ACHN (cell line): ENCODE measurements at regions not wholly inside any gene's neighbourhood (a gene's known extent, or its start where the extent isn't known, plus 50 kb on each side); places are given as distances from the start of the nearest gene placed in this dataset.
"Not testable (repeated sequence)": the region's sequence is repeated elsewhere in the genome, so short reads cannot be mapped to it uniquely, and the experiment has no call there.

Experiments
- DNase-seq: peaks from one replicate; pipeline ENCODE4 v3.0.0-alpha.2; 2015
- in situ Hi-C: cut with HindIII; loops from 2 replicates; pipeline ENCODE4 v1.10.0; 2017; ENCODE audit warnings: low sequenced_read_pairs, low pct_ligation_motif_present, low pct_unique_long_range_greater_than_20kb

- in situ Hi-C loops = no loop called here
- DNase-seq = no peak
Observed at GRCh38 chr4:125016892-125017299, 297.9 kb upstream of the FAT4 start.

GRCh38 chr4:125013891-125014290 is 300.9 kb upstream of the FAT4 start:
- in situ Hi-C loops = no loop called here
- DNase-seq = no peak

GRCh38 chr4:125011646-125012045 is 299.1 kb upstream of the ANKRD50 start:
- in situ Hi-C loops = no loop called here
- no peak for DNase-seq

GRCh38 chr4:125010796-125011503 is 298.4 kb upstream of the ANKRD50 start:
- in situ Hi-C loops = no loop called here
- DNase-seq = no peak

- no peak for DNase-seq
- in situ Hi-C loops = no loop called here
Observed at GRCh38 chr4:125008676-125009075, 296.1 kb upstream of the ANKRD50 start.

- in situ Hi-C loops = no loop called here
- DNase-seq = no peak
Observed at GRCh38 chr4:125004676-125005075, 292.1 kb upstream of the ANKRD50 start.

GRCh38 chr4:125003840-125004239 is 291.3 kb upstream of the ANKRD50 start:
- in situ Hi-C loops = no loop called here
- no peak for DNase-seq

- in situ Hi-C loops = no loop called here
- no peak for DNase-seq
Observed at GRCh38 chr4:124997991-124998390, 285.5 kb upstream of the ANKRD50 start.

- in situ Hi-C loops = no loop called here
- DNase-seq = no peak
Observed at GRCh38 chr4:124997124-124997523, 284.6 kb upstream of the ANKRD50 start.

GRCh38 chr4:124993838-124994237 is 281.3 kb upstream of the ANKRD50 start:
- in situ Hi-C loops = no loop called here
- no peak for DNase-seq

GRCh38 chr4:124990398-124990797 is 277.9 kb upstream of the ANKRD50 start:
- in situ Hi-C loops = no loop called here
- DNase-seq = no peak

GRCh38 chr4:124980276-124980752 is 267.8 kb upstream of the ANKRD50 start:
- in situ Hi-C loops = no loop called here
- DNase-seq = no peak

GRCh38 chr4:124978536-124978935 is 266.0 kb upstream of the ANKRD50 start:
- in situ Hi-C loops, DNase-seq: not testable (repeated sequence)

- no peak for DNase-seq
- in situ Hi-C loops = no loop called here
Observed at GRCh38 chr4:124977045-124977444, 264.5 kb upstream of the ANKRD50 start.

- DNase-seq = no peak
- in situ Hi-C loops = no loop called here
Observed at GRCh38 chr4:124974152-124974551, 261.6 kb upstream of the ANKRD50 start.

GRCh38 chr4:124973716-124974115 is 261.2 kb upstream of the ANKRD50 start:
- DNase-seq = no peak
- in situ Hi-C loops = no loop called here

GRCh38 chr4:124970011-124970410 is 257.5 kb upstream of the ANKRD50 start:
- in situ Hi-C loops = no loop called here
- DNase-seq = no peak

GRCh38 chr4:124965497-124965891 is 253.0 kb upstream of the ANKRD50 start:
- no peak for DNase-seq
- in situ Hi-C loops = no loop called here

GRCh38 chr4:124964852-124965496 is 252.4 kb upstream of the ANKRD50 start:
- no peak for DNase-seq
- in situ Hi-C loops = no loop called here

GRCh38 chr4:124964251-124964650 is 251.7 kb upstream of the ANKRD50 start:
- DNase-seq = no peak
- in situ Hi-C loops = no loop called here
